ENCODE measurements at regions not wholly inside any gene's neighbourhood (a gene's known extent, or its start where the extent isn't known, plus 50 kb on each side); places are given as distances from the start of the nearest gene placed in this dataset.

DNA sequence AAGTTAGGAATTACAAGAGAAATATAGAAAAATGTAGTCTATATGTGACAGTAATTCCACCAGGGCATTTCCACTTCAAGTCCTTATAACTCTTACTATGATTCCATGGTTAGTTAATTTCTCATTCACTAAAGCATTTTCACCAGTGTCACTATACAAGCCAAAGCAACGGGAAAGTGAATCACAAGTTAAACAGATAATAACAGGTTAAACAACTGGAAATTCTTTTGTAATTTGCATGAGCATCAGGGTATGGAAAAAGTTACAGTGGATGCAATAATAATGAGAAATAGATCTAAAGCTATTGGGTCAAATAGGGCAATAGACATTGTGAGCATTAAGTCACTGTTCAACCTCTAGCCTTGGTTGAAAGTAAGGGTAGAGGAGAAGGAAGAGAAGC lies 88.9 kb upstream of the ST6GAL2 start:
- H3K27me3 ChIP-seq (ENCODE audit: control insufficient read depth in 2 of 2, insufficient read depth in 2 of 2, low read length in 2 of 2): no peaks in the 10 kb centered on the region
- no peaks in the 10 kb centered on the region for H3K36me3 ChIP-seq (replicated peaks in 1 of 2; ENCODE audit: control insufficient read depth in 1 of 2, insufficient read depth in 2 of 2, low read length in 2 of 2)
- Mint-ChIP-seq H3K27me3 (ENCODE audit: low read depth in 3 of 3) (peaks cover 0 to 2% (median 0%) of the 10 kb centered on the region in 3 donors), H3K4me1 (no peaks in the 10 kb centered on the region), H3K27ac (no peak overlapping the region), H3K9me3 (peaks cover 0 to 11% (median 7%) of the 10 kb centered on the region in 7 donors), H3K36me3 (no peaks in the 10 kb centered on the region), H3K4me3 (no peak overlapping the region)
- H3K4me3 ChIP-seq (replicated peaks in 1 of 3; ENCODE audit: low read depth in 2 of 3, low read length in 3 of 3): no peak overlapping the region
- no peak overlapping the region for H3K4me2 ChIP-seq (replicated peaks; ENCODE audit: extremely low read depth, low read length, poor library complexity, severe bottlenecking)
- TF ChIP-seq, protein P1, sequence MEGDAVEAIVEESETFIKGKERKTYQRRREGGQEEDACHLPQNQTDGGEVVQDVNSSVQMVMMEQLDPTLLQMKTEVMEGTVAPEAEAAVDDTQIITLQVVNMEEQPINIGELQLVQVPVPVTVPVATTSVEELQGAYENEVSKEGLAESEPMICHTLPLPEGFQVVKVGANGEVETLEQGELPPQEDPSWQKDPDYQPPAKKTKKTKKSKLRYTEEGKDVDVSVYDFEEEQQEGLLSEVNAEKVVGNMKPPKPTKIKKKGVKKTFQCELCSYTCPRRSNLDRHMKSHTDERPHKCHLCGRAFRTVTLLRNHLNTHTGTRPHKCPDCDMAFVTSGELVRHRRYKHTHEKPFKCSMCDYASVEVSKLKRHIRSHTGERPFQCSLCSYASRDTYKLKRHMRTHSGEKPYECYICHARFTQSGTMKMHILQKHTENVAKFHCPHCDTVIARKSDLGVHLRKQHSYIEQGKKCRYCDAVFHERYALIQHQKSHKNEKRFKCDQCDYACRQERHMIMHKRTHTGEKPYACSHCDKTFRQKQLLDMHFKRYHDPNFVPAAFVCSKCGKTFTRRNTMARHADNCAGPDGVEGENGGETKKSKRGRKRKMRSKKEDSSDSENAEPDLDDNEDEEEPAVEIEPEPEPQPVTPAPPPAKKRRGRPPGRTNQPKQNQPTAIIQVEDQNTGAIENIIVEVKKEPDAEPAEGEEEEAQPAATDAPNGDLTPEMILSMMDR (IDR thresholded peaks at IDR 0.05): no peak
- H3K9ac ChIP-seq (ENCODE audit: insufficient read depth, low read length, poor library complexity, severe bottlenecking): no peak overlapping the region
- H3K79me2 ChIP-seq (ENCODE audit: insufficient read depth, low read length): no peaks in the 10 kb centered on the region
- whole genome bisulfite sequencing (ENCODE audit: insufficient coverage): no CpG with 5 or more reads among the region's 1 CpG
- no peak for DNase-seq
- H3K9me3 ChIP-seq (replicated peaks in 1 of 2; ENCODE audit: control insufficient read depth in 1 of 2, insufficient read depth in 1 of 2, low read length in 2 of 2): peaks cover 0 to 9% of the 10 kb centered on the region in 2 donors
- H3K4me1 ChIP-seq (ENCODE audit: control insufficient read depth in 1 of 2, insufficient read depth in 2 of 2, low read length in 2 of 2): no peaks in the 10 kb centered on the region
- intact Hi-C loops (cut with micrococcal nuclease): no loop called here
- H3K27ac ChIP-seq (ENCODE audit: low read depth in 1 of 2, low read length in 2 of 2): no peak overlapping the region
- H4K20me1 ChIP-seq (ENCODE audit: insufficient read depth, low read length): no peaks in the 10 kb centered on the region
- no peak overlapping the region for H2AFZ ChIP-seq (ENCODE audit: insufficient read depth, low read depth, low read length, poor library complexity, severe bottlenecking)

DNA sequence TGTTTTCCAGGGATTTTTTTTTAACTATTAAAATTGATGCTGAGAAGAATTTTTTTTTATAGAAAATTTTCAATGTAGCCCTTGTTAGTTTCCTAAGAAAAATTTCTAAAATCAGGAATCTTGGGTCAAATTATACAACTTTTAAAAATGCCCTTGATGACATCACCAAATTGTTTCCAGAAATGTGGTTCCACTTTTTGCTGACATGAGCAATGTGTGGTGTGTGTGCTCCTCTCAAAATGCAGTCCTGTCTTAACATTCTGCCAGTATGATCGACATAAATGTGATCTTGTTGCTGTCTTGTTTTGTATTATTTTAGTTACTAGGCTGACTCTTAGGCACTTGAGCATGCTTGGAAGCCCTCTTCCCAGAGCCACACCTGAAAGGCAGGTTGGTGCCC lies 89.7 kb upstream of the ST6GAL2 start:
- H3K27me3 Mint-ChIP-seq (ENCODE audit: low read depth in 3 of 3): peaks cover 0 to 2% (median 0%) of the 10 kb centered on the region in 3 donors
- H3K9me3 ChIP-seq (replicated peaks in 1 of 2; ENCODE audit: control insufficient read depth in 1 of 2, insufficient read depth in 1 of 2, low read length in 2 of 2): peaks cover 0 to 9% of the 10 kb centered on the region in 2 donors
- WGBS (ENCODE audit: insufficient coverage): 100% methylated on average over 1 of the region's 1 CpG
- H3K27ac Mint-ChIP-seq: no peak overlapping the region
- no peak overlapping the region for H3K4me3 ChIP-seq (replicated peaks in 1 of 3; ENCODE audit: low read depth in 2 of 3, low read length in 3 of 3)
- TF ChIP-seq, protein P1 (IDR thresholded peaks at IDR 0.05): no peak
- DNase-seq: no peak
- H3K27me3 ChIP-seq (ENCODE audit: control insufficient read depth in 2 of 2, insufficient read depth in 2 of 2, low read length in 2 of 2): no peaks in the 10 kb centered on the region
- no peak overlapping the region for H2AFZ ChIP-seq (ENCODE audit: insufficient read depth, low read depth, low read length, poor library complexity, severe bottlenecking)
- no peak overlapping the region for H3K4me3 Mint-ChIP-seq
- H3K9ac ChIP-seq (ENCODE audit: insufficient read depth, low read length, poor library complexity, severe bottlenecking): no peak overlapping the region
- no peaks in the 10 kb centered on the region for H3K36me3 ChIP-seq (replicated peaks in 1 of 2; ENCODE audit: control insufficient read depth in 1 of 2, insufficient read depth in 2 of 2, low read length in 2 of 2)
- no peaks in the 10 kb centered on the region for H3K79me2 ChIP-seq (ENCODE audit: insufficient read depth, low read length)
- H4K20me1 ChIP-seq (ENCODE audit: insufficient read depth, low read length): no peaks in the 10 kb centered on the region
- peaks cover 0 to 11% (median 8%) of the 10 kb centered on the region in 7 donors for H3K9me3 Mint-ChIP-seq
- H3K27ac ChIP-seq (ENCODE audit: low read depth in 1 of 2, low read length in 2 of 2): no peak overlapping the region
- H3K4me1 ChIP-seq (ENCODE audit: control insufficient read depth in 1 of 2, insufficient read depth in 2 of 2, low read length in 2 of 2): no peaks in the 10 kb centered on the region
- intact Hi-C loops (cut with micrococcal nuclease): no loop called here
- H3K36me3 Mint-ChIP-seq: no peaks in the 10 kb centered on the region
- no peaks in the 10 kb centered on the region for H3K4me1 Mint-ChIP-seq
- no peak overlapping the region for H3K4me2 ChIP-seq (replicated peaks; ENCODE audit: extremely low read depth, low read length, poor library complexity, severe bottlenecking)

All from CD14-positive monocyte (primary cell).